Lung (tissue), 11 donors: ENCODE measurements at regions not wholly inside any gene's neighbourhood (a gene's known extent, or its start where the extent isn't known, plus 50 kb on each side); places are given as distances from the start of the nearest gene placed in this dataset.

ENCODE experiments used
- ATAC-seq: fragments of 200-7000 bp; cut with Tn5 transposase; one replicate; pipeline ENCODE4 v1.9.1; 2020; ENCODE audit warnings: moderate number of reproducible peaks; ENCODE audit not compliant: insufficient read depth, low FRiP score
- DNase-seq, 3 donors: peaks; one replicate each; pipeline ENCODE4 v3.0.0-alpha.2; 2013 to 2017
- H3K27ac ChIP-seq, 2 donors: one replicate each; pipeline ENCODE4 v1.5.1; 2013; ENCODE audit warnings: mild to moderate bottlenecking in 2 of 2, moderate library complexity in 2 of 2, control low read depth in 1 of 2, inconsistent platforms in 1 of 2, low read depth in 1 of 2, low read length in 1 of 2
- H3K27me3 ChIP-seq, 3 donors: one replicate each; pipeline ENCODE4 v1.5.1; 2013; ENCODE audit warnings: low read length in 2 of 3; ENCODE audit not compliant: control insufficient read depth in 3 of 3, insufficient read depth in 3 of 3
- H3K36me3 ChIP-seq, 4 donors: one replicate each; pipeline ENCODE4 v1.5.1; 2013; ENCODE audit warnings: low read length in 4 of 4, mild to moderate bottlenecking in 1 of 4, moderate library complexity in 1 of 4; ENCODE audit not compliant: control insufficient read depth in 4 of 4, insufficient read depth in 4 of 4
- H3K4me1 ChIP-seq, 5 donors: one replicate each; pipeline ENCODE4 v1.5.1; 2013; ENCODE audit warnings: low read length in 5 of 5, mild to moderate bottlenecking in 2 of 5, moderate library complexity in 1 of 5; ENCODE audit not compliant: control insufficient read depth in 5 of 5, insufficient read depth in 5 of 5
- H3K4me3 ChIP-seq: one replicate; pipeline ENCODE4 v1.5.1; 2013; ENCODE audit warnings: mild to moderate bottlenecking, control low read depth, moderate library complexity
- H3K9ac ChIP-seq, 2 donors: one replicate each; pipeline ENCODE4 v1.5.1; 2013; ENCODE audit warnings: low read length in 2 of 2, control low read depth in 1 of 2; ENCODE audit not compliant: insufficient read depth in 1 of 2
- H3K9me3 ChIP-seq, 4 donors: one replicate each; pipeline ENCODE4 v1.5.1; 2013; ENCODE audit warnings: low read length in 3 of 4, mild to moderate bottlenecking in 1 of 4, moderate library complexity in 1 of 4; ENCODE audit not compliant: control insufficient read depth in 4 of 4, insufficient read depth in 3 of 4
- WGBS, 2 donors: extraction: QIAGEN DNeasy Blood & Tissue Kit; methylation state at CpG; one replicate each; pipeline ENCODE4 v1.1.7; 2013; 5-methylcytosine and 5-hydroxymethylcytosine counted together
- TF ChIP-seq, protein P1 (sequence below): IDR thresholded peaks from 2 replicates; pipeline ENCODE4 v1.5.1; 2012; ENCODE audit warnings: mild to moderate bottlenecking; ENCODE audit errors: control extremely low read depth, extremely low read depth
- donor health status: control.
- donor health status: control.
- donor health status: Bipolar disorder and iron deficiency.
- donor health status: healthy.
- donor health status: DM: yes; HTN: yes; CAD: no.

DNA sequence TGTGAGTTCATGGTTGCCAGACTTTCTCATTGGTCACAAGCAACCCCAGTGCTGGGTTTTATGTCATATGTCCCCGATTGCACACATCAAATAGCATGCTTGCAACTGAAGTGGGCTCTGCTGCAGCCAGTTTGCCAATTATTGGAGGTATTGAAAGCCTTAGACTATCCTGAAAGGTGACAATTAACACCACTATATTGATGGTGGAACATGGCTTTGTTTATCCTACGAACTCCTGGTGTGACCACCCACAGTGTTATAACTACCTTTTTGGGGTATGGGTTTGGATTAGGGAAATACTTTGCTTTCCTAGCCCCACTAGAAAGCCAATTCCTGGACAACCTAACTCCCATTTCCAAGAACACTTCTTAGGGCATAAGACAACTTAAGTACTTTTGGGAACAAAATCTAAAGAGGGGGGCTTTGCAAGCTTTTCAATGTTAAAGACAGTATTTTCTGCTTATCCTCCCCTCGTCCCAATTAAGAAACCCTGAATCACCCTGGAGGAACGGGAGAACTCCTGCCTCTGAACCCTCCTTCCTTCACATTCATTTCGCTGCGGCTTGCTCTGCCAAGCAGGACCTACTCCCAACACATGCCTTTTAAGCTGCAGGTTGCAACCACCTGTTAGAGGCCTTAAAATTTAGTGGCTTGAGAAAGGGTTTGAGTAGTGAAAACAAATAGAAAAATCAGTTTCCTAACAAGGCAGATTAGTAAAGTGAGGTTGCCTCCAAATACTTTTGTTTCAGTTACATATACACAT, 80.3 kb upstream of the RBM19 start:
- ATAC-seq (no peak), DNase-seq (no peak)
- H3K27ac ChIP-seq: no peak overlapping the region
- no peaks in the 10 kb centered on the region for H3K4me1 ChIP-seq
- TF ChIP-seq, protein P1, sequence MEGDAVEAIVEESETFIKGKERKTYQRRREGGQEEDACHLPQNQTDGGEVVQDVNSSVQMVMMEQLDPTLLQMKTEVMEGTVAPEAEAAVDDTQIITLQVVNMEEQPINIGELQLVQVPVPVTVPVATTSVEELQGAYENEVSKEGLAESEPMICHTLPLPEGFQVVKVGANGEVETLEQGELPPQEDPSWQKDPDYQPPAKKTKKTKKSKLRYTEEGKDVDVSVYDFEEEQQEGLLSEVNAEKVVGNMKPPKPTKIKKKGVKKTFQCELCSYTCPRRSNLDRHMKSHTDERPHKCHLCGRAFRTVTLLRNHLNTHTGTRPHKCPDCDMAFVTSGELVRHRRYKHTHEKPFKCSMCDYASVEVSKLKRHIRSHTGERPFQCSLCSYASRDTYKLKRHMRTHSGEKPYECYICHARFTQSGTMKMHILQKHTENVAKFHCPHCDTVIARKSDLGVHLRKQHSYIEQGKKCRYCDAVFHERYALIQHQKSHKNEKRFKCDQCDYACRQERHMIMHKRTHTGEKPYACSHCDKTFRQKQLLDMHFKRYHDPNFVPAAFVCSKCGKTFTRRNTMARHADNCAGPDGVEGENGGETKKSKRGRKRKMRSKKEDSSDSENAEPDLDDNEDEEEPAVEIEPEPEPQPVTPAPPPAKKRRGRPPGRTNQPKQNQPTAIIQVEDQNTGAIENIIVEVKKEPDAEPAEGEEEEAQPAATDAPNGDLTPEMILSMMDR: no peak
- H3K4me3 ChIP-seq: no peak overlapping the region
- H3K9me3 ChIP-seq: no peaks in the 10 kb centered on the region
- no peaks in the 10 kb centered on the region for H3K36me3 ChIP-seq
- WGBS, 2 donors: 57 to 58% methylated on average over 6 of the region's 6 CpGs
- H3K9ac ChIP-seq: no peak overlapping the region
- H3K27me3 ChIP-seq: peaks cover 3 to 21% (median 5%) of the 10 kb centered on the region in 3 donors

DNA sequence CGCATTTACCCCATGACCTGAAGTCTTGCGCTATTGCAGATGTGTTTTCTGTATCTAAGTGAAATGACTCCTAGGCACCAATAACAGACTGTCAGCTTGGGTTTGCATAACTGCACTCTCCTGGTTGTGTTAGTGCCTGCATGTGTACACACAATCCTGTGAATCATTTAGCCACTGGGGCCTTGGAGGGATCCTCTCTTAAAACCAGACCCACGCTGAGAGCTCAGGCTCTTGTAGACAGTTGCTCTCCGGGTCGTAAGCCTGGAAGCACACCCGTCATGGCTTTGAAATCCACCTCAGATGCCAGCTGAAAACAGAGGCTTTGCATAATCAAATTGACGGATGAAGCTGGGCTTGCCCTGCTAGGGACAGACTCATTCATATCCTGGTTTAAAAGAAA, 79.2 kb upstream of the RBM19 start:
- Histone ChIP-seq H3K36me3 (no peaks in the 10 kb centered on the region), H3K9ac (no peak overlapping the region), H3K4me3 (no peak overlapping the region), H3K4me1 (no peaks in the 10 kb centered on the region), H3K27me3 (peaks cover 3 to 24% (median 5%) of the 10 kb centered on the region in 3 donors), H3K9me3 (no peaks in the 10 kb centered on the region), H3K27ac (no peak overlapping the region)
- 49 to 51% methylated on average over 7 of the region's 7 CpGs for WGBS, 2 donors
- TF ChIP-seq, protein P1: no peak
- DNase-seq: peak in 2 of 3 donors; percentile 2 to 12
- ATAC-seq: no peak

DNA sequence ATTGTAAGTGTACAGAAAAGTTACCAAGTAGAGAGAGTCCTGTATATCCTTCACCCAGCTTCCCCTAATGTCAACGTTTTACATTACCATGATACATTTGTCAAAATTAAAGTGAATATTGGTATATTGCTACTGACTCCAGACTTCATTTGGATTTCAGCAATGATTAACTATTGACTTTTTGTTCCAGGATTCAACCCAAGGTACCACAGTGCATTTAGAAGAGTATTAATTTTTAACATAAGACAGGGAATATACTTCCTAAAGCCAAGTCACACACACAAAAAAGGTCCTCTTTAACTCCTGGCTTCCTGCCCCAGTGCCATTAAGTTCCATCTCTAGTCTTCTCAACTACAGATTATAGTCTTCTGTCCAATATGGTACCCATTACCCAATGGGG, 75.5 kb upstream of the RBM19 start:
- DNase-seq: no peak
- H3K4me3 ChIP-seq: no peak overlapping the region
- no peak for ATAC-seq
- 75 to 79% methylated on average over 1 of the region's 1 CpG for WGBS, 2 donors
- peaks cover 3 to 18% (median 8%) of the 10 kb centered on the region in 3 donors for H3K27me3 ChIP-seq
- no peaks in the 10 kb centered on the region for H3K36me3 ChIP-seq
- no peak overlapping the region for H3K9ac ChIP-seq
- TF ChIP-seq, protein P1: no peak
- no peaks in the 10 kb centered on the region for H3K4me1 ChIP-seq
- no peak overlapping the region for H3K27ac ChIP-seq
- H3K9me3 ChIP-seq: peaks cover 0 to 1% (median 0%) of the 10 kb centered on the region in 4 donors

DNA sequence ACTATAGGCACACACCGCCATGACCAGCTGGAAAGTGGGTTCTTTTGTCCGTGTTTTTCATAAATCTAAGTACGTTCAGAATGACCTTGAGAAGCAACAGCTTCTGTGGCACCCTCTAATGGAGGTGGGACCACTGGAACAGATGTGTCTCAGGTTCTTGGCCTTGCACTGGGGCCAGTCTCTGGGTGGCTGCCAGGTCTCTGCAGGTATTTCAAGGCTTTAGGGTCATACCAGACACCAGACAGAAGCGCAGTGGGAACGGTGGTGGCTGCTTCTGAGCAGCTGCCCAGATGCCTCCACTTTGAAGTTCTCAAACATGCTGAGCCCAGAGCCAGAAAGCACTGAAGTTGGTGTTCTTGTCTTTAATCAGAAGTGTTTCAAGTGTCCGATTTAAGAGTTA, 75.0 kb upstream of the RBM19 start:
- H3K27ac ChIP-seq: no peak overlapping the region
- no peaks in the 10 kb centered on the region for H3K36me3 ChIP-seq
- no peaks in the 10 kb centered on the region for H3K4me1 ChIP-seq
- no peak overlapping the region for H3K4me3 ChIP-seq
- TF ChIP-seq, protein P1: no peak
- DNase-seq (no peak), ATAC-seq (no peak)
- WGBS, 2 donors: 77 to 94% methylated on average over 6 of the region's 6 CpGs
- H3K27me3 ChIP-seq: peaks cover 3 to 14% (median 8%) of the 10 kb centered on the region in 3 donors
- H3K9ac ChIP-seq: no peak overlapping the region
- peaks cover 0 to 1% (median 0%) of the 10 kb centered on the region in 4 donors for H3K9me3 ChIP-seq
